ENCODE measurements at regions not wholly inside any gene's neighbourhood (a gene's known extent, or its start where the extent isn't known, plus 50 kb on each side); places are given as distances from the start of the nearest gene placed in this dataset.
"Not testable (repeated sequence)": the region's sequence is repeated elsewhere in the genome, so short reads cannot be mapped to it uniquely, and the experiment has no call there.

DNA sequence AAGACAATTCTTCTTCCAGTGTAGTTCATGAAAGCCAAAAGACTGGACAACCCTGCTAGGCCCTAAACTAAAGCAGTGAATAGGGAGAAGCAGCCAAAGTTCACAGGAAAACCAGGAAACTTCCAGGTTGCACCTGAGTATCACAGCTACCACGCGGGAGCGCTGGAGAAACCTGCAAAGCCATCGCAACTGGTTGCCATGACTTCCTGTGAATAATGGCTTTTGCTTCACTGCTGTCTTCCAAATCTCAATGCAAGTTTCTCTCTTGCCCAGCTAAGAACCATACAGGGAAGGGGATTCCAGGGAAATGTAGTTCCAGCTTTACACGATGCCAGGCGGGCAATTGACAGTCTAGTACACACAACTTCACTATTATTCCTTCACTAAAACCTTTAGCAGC is 114.1 kb downstream of the GXYLT1 start:
- POLR2A ChIA-PET: no interaction called here
- intact Hi-C loops (cut with micrococcal nuclease): no loop called here
- Mint-ChIP-seq H3K4me3 (no peak overlapping the region), H3K27me3 (peaks cover 1% of the 10 kb centered on the region), H3K9me3 (no peaks in the 10 kb centered on the region), H3K4me1 (ENCODE audit: low read depth) (no peaks in the 10 kb centered on the region), H3K36me3 (no peaks in the 10 kb centered on the region), H3K27ac (no peak overlapping the region)
- DNase-seq: no peak
- CTCF ChIA-PET: interaction anchor here (0.7 kb wide), 1 partner anchor 757 kb away, joined by 3 read pairs; no protein-coding TSS in a partner anchor

- no peak for DNase-seq
- no peak overlapping the region for H3K4me3 Mint-ChIP-seq
- no peak overlapping the region for H3K27ac Mint-ChIP-seq
- ChIA-PET CTCF (no interaction called here), POLR2A (no interaction called here)
- H3K9me3 Mint-ChIP-seq: no peaks in the 10 kb centered on the region
- no peaks in the 10 kb centered on the region for H3K36me3 Mint-ChIP-seq
- intact Hi-C loops (cut with micrococcal nuclease): loop anchor here (10.0 kb wide), 1 partner anchor 347 kb away; no protein-coding TSS in a partner anchor
- H3K4me1 Mint-ChIP-seq (ENCODE audit: low read depth): peaks cover 8% of the 10 kb centered on the region
- H3K27me3 Mint-ChIP-seq: peaks cover 12% of the 10 kb centered on the region
Measured at GRCh38 chr12:42027546-42027945, 117.1 kb downstream of the GXYLT1 start.

DNA sequence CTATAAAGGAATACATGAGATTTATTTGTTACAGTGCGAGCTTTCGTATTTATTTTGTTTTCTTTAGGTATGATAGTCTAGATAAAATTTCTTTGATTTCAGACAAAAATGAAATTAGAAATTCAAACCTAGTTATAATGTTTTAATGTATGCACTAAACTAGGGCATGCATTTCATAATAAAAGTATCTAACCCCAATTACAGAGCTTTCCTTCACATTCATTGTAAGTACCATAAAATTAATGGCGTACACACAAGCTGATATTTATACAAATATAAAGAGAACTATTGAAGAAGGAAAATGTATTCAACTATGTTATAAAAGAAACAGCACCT is 120.2 kb downstream of the GXYLT1 start:
- ChIA-PET POLR2A (no interaction called here), CTCF (interaction anchor here (0.6 to 4.4 kb wide), 35 partner anchors 9 to 1084 kb away, joined by 3 to 33 read pairs (median 4); no protein-coding TSS in a partner anchor)

DNA sequence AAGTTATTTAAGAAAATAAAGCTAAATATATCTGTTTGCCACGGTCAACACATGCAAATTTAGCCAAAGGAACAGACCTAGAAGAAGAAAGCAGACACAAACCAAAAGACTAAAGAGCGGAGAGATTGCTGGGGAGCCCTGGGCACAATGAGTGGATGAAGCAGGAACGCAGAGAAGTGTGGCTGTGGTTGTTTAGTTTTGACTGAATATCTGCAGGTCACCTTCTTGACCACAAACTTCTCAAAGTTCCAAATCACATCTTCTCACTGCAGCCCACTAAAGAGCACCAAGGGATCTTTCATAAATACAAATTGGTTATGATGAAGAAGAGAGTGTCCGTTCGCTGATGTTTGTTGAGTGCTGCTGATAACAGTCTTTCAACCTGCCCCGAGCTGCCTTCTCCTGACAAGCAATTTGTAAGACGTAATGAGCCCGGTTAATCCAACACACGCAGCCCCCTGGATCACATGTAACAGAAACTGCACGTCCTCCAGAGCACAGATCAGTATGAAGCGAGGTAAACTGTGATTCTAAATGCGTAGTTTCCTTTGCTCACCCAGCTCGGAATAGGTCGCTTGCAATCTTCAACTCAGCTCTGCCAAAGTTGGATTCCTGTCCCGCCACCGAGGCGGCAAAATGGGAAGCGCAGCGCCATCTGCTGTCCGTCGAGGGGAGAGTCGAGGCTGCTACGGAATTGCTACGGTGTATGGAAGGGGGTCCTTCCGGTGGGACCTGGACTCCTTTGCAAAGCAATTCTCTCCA is 120.8 kb downstream of the GXYLT1 start:
- ChIA-PET CTCF (interaction anchor here (0.5 to 4.4 kb wide), 48 partner anchors 8 to 1472 kb away, joined by 3 to 33 read pairs (median 4); no protein-coding TSS in a partner anchor), POLR2A (no interaction called here)
- peaks cover 10% of the 10 kb centered on the region for H3K27me3 Mint-ChIP-seq
- intact Hi-C loops (cut with micrococcal nuclease): loop anchor here (1.0 to 10.0 kb wide), 5 partner anchors 308 to 1078 kb away; no protein-coding TSS in a partner anchor
- peaks cover 8% of the 10 kb centered on the region for H3K4me1 Mint-ChIP-seq (ENCODE audit: low read depth)
- H3K9me3 Mint-ChIP-seq: no peaks in the 10 kb centered on the region
- peak overlapping the region; percentile 54 for H3K4me3 Mint-ChIP-seq
- H3K36me3 Mint-ChIP-seq: no peaks in the 10 kb centered on the region
- no peak overlapping the region for H3K27ac Mint-ChIP-seq
- DNase-seq: peak; percentile 80

More for the DNA sequence above, 120.2 kb downstream of the GXYLT1 start:
- Mint-ChIP-seq H3K4me3 (no peak overlapping the region), H3K27me3 (peaks cover 10% of the 10 kb centered on the region), H3K9me3 (no peaks in the 10 kb centered on the region), H3K27ac (no peak overlapping the region), H3K36me3 (no peaks in the 10 kb centered on the region), H3K4me1 (ENCODE audit: low read depth) (peaks cover 8% of the 10 kb centered on the region)
- intact Hi-C loops (cut with micrococcal nuclease): loop anchor here (1.0 to 10.0 kb wide), 5 partner anchors 308 to 1078 kb away; no protein-coding TSS in a partner anchor
- DNase-seq: no peak

- H3K36me3 Mint-ChIP-seq; H3K9me3 Mint-ChIP-seq; H3K27ac Mint-ChIP-seq; H3K4me3 Mint-ChIP-seq; DNase-seq; POLR2A ChIA-PET; H3K4me1 Mint-ChIP-seq (ENCODE audit: low read depth): not testable (repeated sequence)
- H3K27me3 Mint-ChIP-seq: peaks cover 10% of the 10 kb centered on the region
- intact Hi-C loops (cut with micrococcal nuclease): loop anchor here (5.0 to 10.0 kb wide), 3 partner anchors 310 to 353 kb away; no protein-coding TSS in a partner anchor
- CTCF ChIA-PET: interaction anchor here (3.8 to 4.4 kb wide), 2 partner anchors 745 to 1076 kb away, joined by 28 to 33 read pairs; no protein-coding TSS in a partner anchor
Measured at GRCh38 chr12:42021937-42022336, 122.7 kb downstream of the GXYLT1 start.

GRCh38 chr12:42021469-42021868 is 123.2 kb downstream of the GXYLT1 start:
- H3K4me1 Mint-ChIP-seq (ENCODE audit: low read depth): peaks cover 8% of the 10 kb centered on the region
- POLR2A ChIA-PET: no interaction called here
- CTCF ChIA-PET: interaction anchor here (4.4 kb wide), 1 partner anchor 744 kb away, joined by 28 read pairs; no protein-coding TSS in a partner anchor
- no peak overlapping the region for H3K27ac Mint-ChIP-seq
- intact Hi-C loops (cut with micrococcal nuclease): loop anchor here (5.0 to 10.0 kb wide), 3 partner anchors 311 to 353 kb away; no protein-coding TSS in a partner anchor
- H3K9me3 Mint-ChIP-seq: no peaks in the 10 kb centered on the region
- no peak for DNase-seq
- no peak overlapping the region for H3K4me3 Mint-ChIP-seq
- H3K27me3 Mint-ChIP-seq: peaks cover 10% of the 10 kb centered on the region
- no peaks in the 10 kb centered on the region for H3K36me3 Mint-ChIP-seq

DNA sequence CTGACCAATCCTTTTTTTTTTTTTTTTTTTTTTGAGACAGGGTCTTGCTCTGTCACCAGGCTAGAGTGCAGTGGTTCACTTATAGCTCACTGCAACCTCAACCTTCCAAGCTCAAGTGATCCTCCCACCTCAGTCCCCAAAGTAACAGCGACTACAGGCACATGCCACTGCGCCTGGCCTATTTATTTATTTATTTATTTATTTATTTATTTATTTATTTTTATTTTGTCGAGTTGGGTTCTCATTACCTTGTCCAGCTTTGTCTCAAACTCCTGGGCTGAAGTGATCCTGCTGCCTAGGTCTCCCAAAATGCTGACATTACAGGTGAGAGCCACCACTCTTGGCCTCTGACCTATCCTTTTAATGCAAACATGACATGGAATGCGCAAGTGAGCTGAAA is 124.4 kb downstream of the GXYLT1 start:
- POLR2A ChIA-PET: no interaction called here
- H3K27me3 Mint-ChIP-seq: peaks cover 10% of the 10 kb centered on the region
- intact Hi-C loops (cut with micrococcal nuclease): loop anchor here (5.0 to 10.0 kb wide), 3 partner anchors 312 to 355 kb away; no protein-coding TSS in a partner anchor
- CTCF ChIA-PET: interaction anchor here (0.8 kb wide), 1 partner anchor 743 kb away, joined by 3 read pairs; no protein-coding TSS in a partner anchor
- H3K9me3 Mint-ChIP-seq: no peaks in the 10 kb centered on the region
- H3K4me1 Mint-ChIP-seq (ENCODE audit: low read depth): peaks cover 8% of the 10 kb centered on the region
- no peak for DNase-seq
- no peak overlapping the region for H3K27ac Mint-ChIP-seq
- H3K36me3 Mint-ChIP-seq: no peaks in the 10 kb centered on the region
- no peak overlapping the region for H3K4me3 Mint-ChIP-seq

DNA sequence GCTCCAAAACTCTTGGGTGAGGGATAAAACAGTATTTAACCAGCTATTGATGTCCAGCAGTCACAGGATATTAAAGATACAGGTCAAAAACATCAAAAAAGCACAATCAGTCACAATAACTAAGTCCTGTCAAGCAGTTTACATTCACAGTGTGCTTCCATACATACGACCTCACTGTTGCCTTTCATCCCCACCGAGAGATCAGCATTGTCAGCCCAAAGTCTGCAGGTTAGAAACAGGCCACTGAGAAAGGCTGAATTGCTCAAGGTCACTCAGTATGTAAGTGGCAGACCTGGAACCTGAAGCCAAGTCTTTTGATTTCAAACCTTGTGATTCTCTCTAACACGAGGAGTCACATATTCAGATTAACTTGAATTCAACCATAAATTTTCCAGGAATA is 124.9 kb downstream of the GXYLT1 start:
- intact Hi-C loops (cut with micrococcal nuclease): loop anchor here (5.0 to 10.0 kb wide), 4 partner anchors 313 to 565 kb away; partner anchors contain the start of gene PRICKLE1
- Mint-ChIP-seq H3K4me3 (no peak overlapping the region), H3K27me3 (peaks cover 10% of the 10 kb centered on the region), H3K9me3 (no peaks in the 10 kb centered on the region), H3K4me1 (ENCODE audit: low read depth) (peaks cover 8% of the 10 kb centered on the region), H3K27ac (no peak overlapping the region), H3K36me3 (no peaks in the 10 kb centered on the region)
- ChIA-PET CTCF (no interaction called here), POLR2A (no interaction called here)
- DNase-seq: no peak

- intact Hi-C loops (cut with micrococcal nuclease): loop anchor here (10.0 kb wide), 1 partner anchor 568 kb away; the partner anchor contains the start of gene PRICKLE1
- Mint-ChIP-seq H3K27me3 (no peaks in the 10 kb centered on the region), H3K4me1 (ENCODE audit: low read depth) (no peaks in the 10 kb centered on the region), H3K9me3 (no peaks in the 10 kb centered on the region), H3K36me3 (no peaks in the 10 kb centered on the region), H3K4me3 (no peak overlapping the region), H3K27ac (no peak overlapping the region)
- ChIA-PET POLR2A (no interaction called here), CTCF (no interaction called here)
- DNase-seq: no peak
Measured at GRCh38 chr12:42017051-42017450, 127.6 kb downstream of the GXYLT1 start.

DNA sequence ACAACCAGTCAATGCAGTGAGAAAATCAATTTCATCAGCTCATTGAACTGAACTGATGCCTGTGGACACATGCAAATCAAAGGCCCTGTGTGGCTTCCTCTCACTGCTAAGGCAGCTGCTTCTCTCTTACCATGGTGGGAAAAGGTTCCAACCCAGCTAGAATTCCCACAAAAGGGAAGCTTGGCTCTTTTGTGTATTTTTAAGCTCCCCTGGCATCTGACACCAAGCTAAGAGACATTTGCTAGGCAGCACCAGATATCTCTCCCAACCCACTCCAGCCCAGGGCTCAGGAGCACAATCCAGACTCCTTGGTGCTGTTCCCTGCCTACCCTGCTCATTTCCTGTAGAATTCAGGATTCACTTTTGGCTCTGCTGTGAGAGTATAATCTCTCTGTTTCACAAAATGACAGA is 129.6 kb downstream of the GXYLT1 start:
- Mint-ChIP-seq H3K27ac (no peak overlapping the region), H3K9me3 (no peaks in the 10 kb centered on the region), H3K27me3 (no peaks in the 10 kb centered on the region), H3K4me1 (ENCODE audit: low read depth) (no peaks in the 10 kb centered on the region), H3K36me3 (no peaks in the 10 kb centered on the region), H3K4me3 (no peak overlapping the region)
- intact Hi-C loops (cut with micrococcal nuclease): loop anchor here (10.0 kb wide), 1 partner anchor 570 kb away; the partner anchor contains the start of gene PRICKLE1
- ChIA-PET POLR2A (no interaction called here), CTCF (interaction anchor here (2.1 kb wide), 1 partner anchor 9 kb away, joined by 15 read pairs; no protein-coding TSS in a partner anchor)
- DNase-seq: no peak

DNA sequence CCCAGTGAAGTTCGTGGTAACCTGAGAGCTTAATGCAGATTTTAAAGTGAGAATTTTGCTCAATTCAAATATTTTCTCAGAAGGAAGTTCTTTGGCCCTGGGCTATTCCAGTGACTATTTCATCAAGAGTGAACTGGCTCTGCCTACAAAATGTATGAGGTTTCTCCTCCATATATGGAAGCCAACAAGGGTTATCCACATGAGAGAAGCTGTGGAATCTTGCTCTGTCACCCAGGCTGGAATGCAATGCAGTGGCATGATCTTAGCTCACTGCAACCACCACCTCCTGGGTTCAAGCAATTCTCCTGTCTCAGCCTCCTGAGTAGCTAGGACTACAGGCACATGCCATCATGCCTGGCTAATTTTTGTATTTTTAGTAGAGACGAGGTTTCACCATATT is 132.2 kb downstream of the GXYLT1 start:
- DNase-seq; H3K9me3 Mint-ChIP-seq; H3K36me3 Mint-ChIP-seq; POLR2A ChIA-PET; H3K27ac Mint-ChIP-seq; H3K4me1 Mint-ChIP-seq (ENCODE audit: low read depth); H3K27me3 Mint-ChIP-seq; H3K4me3 Mint-ChIP-seq: not testable (repeated sequence)
- CTCF ChIA-PET: interaction anchor here (1.2 to 1.8 kb wide), 2 partner anchors 11 to 12 kb away, joined by 5 to 9 read pairs; no protein-coding TSS in a partner anchor
- intact Hi-C loops (cut with micrococcal nuclease): loop anchor here (10.0 kb wide), 1 partner anchor 572 kb away; the partner anchor contains the start of gene PRICKLE1

- Mint-ChIP-seq H3K27ac (no peak overlapping the region), H3K4me1 (ENCODE audit: low read depth) (no peaks in the 10 kb centered on the region), H3K36me3 (no peaks in the 10 kb centered on the region), H3K9me3 (no peaks in the 10 kb centered on the region), H3K27me3 (no peaks in the 10 kb centered on the region), H3K4me3 (no peak overlapping the region)
- ChIA-PET CTCF (no interaction called here), POLR2A (no interaction called here)
- DNase-seq: no peak
- intact Hi-C loops (cut with micrococcal nuclease): loop anchor here (10.0 kb wide), 1 partner anchor 574 kb away; the partner anchor contains the start of gene PRICKLE1
Measured at GRCh38 chr12:42010715-42011114, 134.0 kb downstream of the GXYLT1 start.
